ENCODE measurements at regions not wholly inside any gene's neighbourhood (a gene's known extent, or its start where the extent isn't known, plus 50 kb on each side); places are given as distances from the start of the nearest gene placed in this dataset.

- TF ChIP-seq CTCF (conservative IDR thresholded peaks at IDR 0.05) (no peak), ZFX (IDR thresholded peaks at IDR 0.05) (no peak)
Measured at GRCh38 chr7:68756986-68757495, 841.2 kb upstream of the AUTS2 start.

Data from C4-2B (cell line).